OCI-LY7 (cell line): ENCODE measurements at regions not wholly inside any gene's neighbourhood (a gene's known extent, or its start where the extent isn't known, plus 50 kb on each side); places are given as distances from the start of the nearest gene placed in this dataset.

Experiments
- CTCF ChIP-seq: fragments of 200-600 bp; sonication (generic); conservative IDR thresholded peaks from 2 replicates; pipeline ENCODE4 v1.5.1; 2014; ENCODE audit warnings: mild to moderate bottlenecking, antibody characterized with exemption, low read length, moderate library complexity, mixed read lengths
- EZH2phosphoT487 ChIP-seq: fragments of 200-600 bp; sonication (generic); IDR thresholded peaks from 2 replicates; pipeline ENCODE4 v1.6.1; 2018; ENCODE audit warnings: low read depth, borderline replicate concordance, mild to moderate bottlenecking, mixed run types, antibody characterized with exemption, low read length, moderate library complexity, mixed read lengths

- no peak for TF ChIP-seq CTCF
- no peak for TF ChIP-seq EZH2phosphoT487
Observed at GRCh38 chrX:13511944-13512330, 57.5 kb upstream of the EGFL6 start.
